Uterus (tissue), 2 donors: ENCODE measurements at regions not wholly inside any gene's neighbourhood (a gene's known extent, or its start where the extent isn't known, plus 50 kb on each side); places are given as distances from the start of the nearest gene placed in this dataset.

ENCODE experiments used
- CTCF ChIP-seq, 4 experiments: fragments of 200-600 bp in 2 of 4; fragments of 450-650 bp in 2 of 4; sonication (generic) in 2 of 4; IDR thresholded peaks; one replicate each; pipeline ENCODE4 v1.5.1; 2016 to 2019; ENCODE audit warnings: antibody characterized with exemption in 4 of 4, mild to moderate bottlenecking in 2 of 4, moderate library complexity in 1 of 4
- POLR2A ChIP-seq, 2 donors: fragments of 450-650 bp; IDR thresholded peaks; one replicate each; pipeline ENCODE4 v1.6.1; 2016; ENCODE audit warnings: antibody characterized with exemption in 2 of 2, mild to moderate bottlenecking in 1 of 2, moderate library complexity in 1 of 2

GRCh38 chr4:30789219-30789671, 69.1 kb downstream of the PCDH7 start:
- TF ChIP-seq CTCF (IDR thresholded peaks at IDR 0.05) (no peak), POLR2A (IDR thresholded peaks at IDR 0.05) (no peak)
